ENCODE measurements at regions not wholly inside any gene's neighbourhood (a gene's known extent, or its start where the extent isn't known, plus 50 kb on each side); places are given as distances from the start of the nearest gene placed in this dataset.

- CTCF ChIA-PET, result no interaction called here
- H3K9ac ChIP-seq (replicated peaks; ENCODE audit: extremely low read depth, insufficient read depth, low read length), result no peak overlapping the region
- no peaks in the 10 kb centered on the region for H3K79me2 ChIP-seq (ENCODE audit: control insufficient read depth, insufficient read depth, low read length)
- H3K4me2 ChIP-seq (ENCODE audit: insufficient read depth, low read length), result no peak overlapping the region
- H3K36me3 ChIP-seq (ENCODE audit: control insufficient read depth in 2 of 2, extremely low read depth in 1 of 2, insufficient read depth in 2 of 2, low read length in 2 of 2), result no peaks in the 10 kb centered on the region
- no peaks in the 10 kb centered on the region for H3K4me1 ChIP-seq (ENCODE audit: control insufficient read depth, extremely low read depth, insufficient read depth, low read length)
- no peak for FAIRE-seq
- no peaks in the 10 kb centered on the region for H3K27me3 ChIP-seq (ENCODE audit: control insufficient read depth in 2 of 2, insufficient read depth in 2 of 2, low read length in 2 of 2)
- POLR2A ChIA-PET, result no interaction called here
- dilution Hi-C loops (cut with MboI; ENCODE audit: extremely low pct_ligation_motif_present, low sequenced_read_pairs), result no loop called here
- no peak overlapping the region for H2AFZ ChIP-seq (ENCODE audit: low read depth, low read length)
- intact Hi-C loops (cut with micrococcal nuclease), result no loop called here
- no TSS peak for BruUV-seq (replicated peaks)
- TF ChIP-seq EZH2 (IDR thresholded peaks at IDR 0.05; ENCODE audit: borderline replicate concordance, low read depth, low read length, severe bottlenecking) (no peak), POLR2AphosphoS5 (IDR thresholded peaks at IDR 0.05; ENCODE audit: insufficient read depth, low read depth, low read length) (no peak), FOS (IDR thresholded peaks at IDR 0.05; ENCODE audit: borderline replicate concordance, insufficient read depth, low read length) (no peak), POLR2A (IDR thresholded peaks at IDR 0.05; ENCODE audit: low read depth, low read length) (no peak), MYC (IDR thresholded peaks at IDR 0.05; ENCODE audit: low read depth, low read length) (no peak), JUN (IDR thresholded peaks at IDR 0.05; ENCODE audit: borderline replicate concordance, insufficient read depth, insufficient read length, low read depth) (no peak), CTCF (IDR thresholded peaks at IDR 0.05; ENCODE audit: extremely low read depth in 1 of 2, insufficient read depth in 1 of 2, low read depth in 1 of 2, low read length in 2 of 2) (no peak)
- no peaks in the 10 kb centered on the region for H4K20me1 ChIP-seq (replicated peaks; ENCODE audit: control insufficient read depth, extremely low read depth, insufficient read depth, low read length)
- H3K27ac ChIP-seq (ENCODE audit: insufficient read depth, low read depth, low read length), result no peak overlapping the region
- H3K4me3 ChIP-seq (replicated peaks in 1 of 3; ENCODE audit: insufficient read depth in 1 of 3, low read depth in 1 of 3, low read length in 3 of 3), result no peak overlapping the region
- DNase-seq (ENCODE audit: low read depth, low spot score), result no peak
- H3K9me1 ChIP-seq (replicated peaks; ENCODE audit: control insufficient read depth, extremely low read depth, insufficient read depth, low read length), result no peaks in the 10 kb centered on the region
- H3K9me3 ChIP-seq (replicated peaks; ENCODE audit: control insufficient read depth, insufficient read depth, low read length), result no peaks in the 10 kb centered on the region
Observed at GRCh38 chr2:139034064-139034463, 253.9 kb upstream of the NXPH2 start.

- Histone ChIP-seq H4K20me1 (replicated peaks; ENCODE audit: control insufficient read depth, extremely low read depth, insufficient read depth, low read length) (no peaks in the 10 kb centered on the region), H3K4me3 (replicated peaks in 1 of 3; ENCODE audit: insufficient read depth in 1 of 3, low read depth in 1 of 3, low read length in 3 of 3) (no peak overlapping the region), H3K27ac (ENCODE audit: insufficient read depth, low read depth, low read length) (no peak overlapping the region), H3K27me3 (ENCODE audit: control insufficient read depth in 2 of 2, insufficient read depth in 2 of 2, low read length in 2 of 2) (no peaks in the 10 kb centered on the region), H3K36me3 (ENCODE audit: control insufficient read depth in 2 of 2, extremely low read depth in 1 of 2, insufficient read depth in 2 of 2, low read length in 2 of 2) (no peaks in the 10 kb centered on the region), H3K4me1 (ENCODE audit: control insufficient read depth, extremely low read depth, insufficient read depth, low read length) (no peaks in the 10 kb centered on the region), H3K9ac (replicated peaks; ENCODE audit: extremely low read depth, insufficient read depth, low read length) (no peak overlapping the region), H3K9me1 (replicated peaks; ENCODE audit: control insufficient read depth, extremely low read depth, insufficient read depth, low read length) (no peaks in the 10 kb centered on the region), H2AFZ (ENCODE audit: low read depth, low read length) (no peak overlapping the region), H3K79me2 (ENCODE audit: control insufficient read depth, insufficient read depth, low read length) (no peaks in the 10 kb centered on the region), H3K9me3 (replicated peaks; ENCODE audit: control insufficient read depth, insufficient read depth, low read length) (no peaks in the 10 kb centered on the region), H3K4me2 (ENCODE audit: insufficient read depth, low read length) (no peak overlapping the region)
- no TSS peak for BruUV-seq (replicated peaks)
- ChIA-PET CTCF (no interaction called here), POLR2A (no interaction called here)
- intact Hi-C loops (cut with micrococcal nuclease) (no loop called here), dilution Hi-C loops (cut with MboI; ENCODE audit: extremely low pct_ligation_motif_present, low sequenced_read_pairs) (no loop called here)
- DNase-seq (ENCODE audit: low read depth, low spot score) (no peak), FAIRE-seq (no peak)
- TF ChIP-seq JUN (IDR thresholded peaks at IDR 0.05; ENCODE audit: borderline replicate concordance, insufficient read depth, insufficient read length, low read depth) (no peak), GATA2 (IDR thresholded peaks at IDR 0.05; ENCODE audit: insufficient read depth, insufficient read length, low read depth, low read length) (no peak), MAX (IDR thresholded peaks at IDR 0.05; ENCODE audit: insufficient read depth, insufficient read length) (no peak), POLR2AphosphoS5 (IDR thresholded peaks at IDR 0.05; ENCODE audit: insufficient read depth, low read depth, low read length) (no peak), MYC (IDR thresholded peaks at IDR 0.05; ENCODE audit: low read depth, low read length) (no peak), EZH2 (IDR thresholded peaks at IDR 0.05; ENCODE audit: borderline replicate concordance, low read depth, low read length, severe bottlenecking) (no peak), CTCF (IDR thresholded peaks at IDR 0.05; ENCODE audit: extremely low read depth in 1 of 2, insufficient read depth in 1 of 2, low read depth in 1 of 2, low read length in 2 of 2) (no peak), POLR2A (IDR thresholded peaks at IDR 0.05; ENCODE audit: low read depth, low read length) (no peak)
Observed at GRCh38 chr2:139033300-139033699, 253.1 kb upstream of the NXPH2 start.
